ENCODE measurements at regions not wholly inside any gene's neighbourhood (a gene's known extent, or its start where the extent isn't known, plus 50 kb on each side); places are given as distances from the start of the nearest gene placed in this dataset.

GRCh38 chr13:80118506-80118905 lies 222.4 kb downstream of the SPRY2 start:
- Histone ChIP-seq H3K36me3 (replicated peaks in 1 of 2; ENCODE audit: insufficient read depth in 1 of 2, low read depth in 2 of 2) (no peaks in the 10 kb centered on the region), H3K27me3 (no peaks in the 10 kb centered on the region), H3K4me1 (peaks cover 3% of the 10 kb centered on the region), H3K27ac (no peak overlapping the region), H3K9me3 (no peaks in the 10 kb centered on the region), H3K4me3 (no peak overlapping the region)
- intact Hi-C loops (cut with DNase I) = no loop called here
- ATAC-seq (no peak), DNase-seq (no peak)
- TF ChIP-seq CTCF (IDR thresholded peaks at IDR 0.05) (no peak), POLR2A (IDR thresholded peaks at IDR 0.05) (no peak)
- 85 to 93% methylated on average over 1 of the region's 1 CpG for WGBS, 2 donors

DNA sequence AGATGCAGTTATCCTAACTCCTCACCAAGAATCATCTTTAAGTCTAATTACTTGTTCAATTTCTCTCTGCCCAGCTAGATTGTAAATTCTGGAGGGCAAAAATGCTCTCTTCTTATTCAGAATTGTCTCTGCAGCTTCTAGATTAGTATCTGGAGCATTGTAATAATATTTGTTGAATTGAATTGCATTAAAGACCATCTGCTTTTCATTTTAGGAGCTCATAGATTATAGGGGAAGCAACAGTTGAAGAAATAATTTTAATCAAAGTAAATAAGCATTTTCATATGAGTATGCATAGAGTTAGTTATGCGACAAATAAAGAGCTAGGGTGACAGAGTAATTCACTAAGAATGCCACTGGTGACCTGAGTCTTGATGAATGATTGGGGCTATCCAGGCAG lies 222.8 kb downstream of the SPRY2 start:
- 96 to 97% methylated on average over 1 of the region's 1 CpG for WGBS, 2 donors
- Histone ChIP-seq H3K4me3 (no peak overlapping the region), H3K27me3 (no peaks in the 10 kb centered on the region)

DNA sequence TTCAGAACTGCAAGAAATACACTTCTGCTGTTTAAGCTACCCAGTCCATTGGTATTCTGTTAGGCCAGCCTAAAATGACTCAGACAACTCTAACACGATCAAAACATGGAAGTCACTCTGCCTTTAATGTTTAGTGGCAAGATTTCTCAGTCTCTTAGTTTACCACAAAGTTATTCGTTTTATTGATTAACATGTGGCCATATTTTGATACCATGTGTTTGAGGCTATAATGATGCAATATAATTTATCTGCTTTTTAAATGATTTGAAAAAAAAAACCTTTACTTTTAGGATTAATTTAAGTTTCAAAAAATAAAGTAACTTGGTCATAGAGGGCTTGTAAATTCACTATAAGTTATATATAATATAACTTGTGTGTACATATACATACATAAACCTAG lies 223.4 kb downstream of the SPRY2 start:
- no peaks in the 10 kb centered on the region for H3K27me3 ChIP-seq
- ATAC-seq (no peak), DNase-seq (no peak)
- H3K36me3 ChIP-seq (replicated peaks in 1 of 2; ENCODE audit: insufficient read depth in 1 of 2, low read depth in 2 of 2) = no peaks in the 10 kb centered on the region
- peaks cover 3% of the 10 kb centered on the region for H3K4me1 ChIP-seq
- H3K9me3 ChIP-seq = no peaks in the 10 kb centered on the region
- no peak for TF ChIP-seq CTCF (IDR thresholded peaks at IDR 0.05)
- no peak for TF ChIP-seq POLR2A (IDR thresholded peaks at IDR 0.05)
- 55 to 72% methylated on average over 2 of the region's 2 CpGs for WGBS, 2 donors
- no peak overlapping the region for H3K4me3 ChIP-seq
- no peak overlapping the region for H3K27ac ChIP-seq
- intact Hi-C loops (cut with DNase I) = no loop called here

More for the DNA sequence above, 222.8 kb downstream of the SPRY2 start:
- DNase-seq (no peak), ATAC-seq (no peak)
- Histone ChIP-seq H3K9me3 (no peaks in the 10 kb centered on the region), H3K4me1 (peaks cover 3% of the 10 kb centered on the region), H3K36me3 (replicated peaks in 1 of 2; ENCODE audit: insufficient read depth in 1 of 2, low read depth in 2 of 2) (no peaks in the 10 kb centered on the region), H3K27ac (no peak overlapping the region)
- TF ChIP-seq CTCF (IDR thresholded peaks at IDR 0.05) = no peak
- no peak for TF ChIP-seq POLR2A (IDR thresholded peaks at IDR 0.05)
- intact Hi-C loops (cut with DNase I) = no loop called here

- TF ChIP-seq POLR2A (IDR thresholded peaks at IDR 0.05) = no peak
- no peak for TF ChIP-seq CTCF (IDR thresholded peaks at IDR 0.05)
- WGBS, 2 donors = 75 to 80% methylated on average over 3 of the region's 3 CpGs
- Histone ChIP-seq H3K36me3 (replicated peaks in 1 of 2; ENCODE audit: insufficient read depth in 1 of 2, low read depth in 2 of 2) (no peaks in the 10 kb centered on the region), H3K27ac (no peak overlapping the region), H3K27me3 (no peaks in the 10 kb centered on the region), H3K4me3 (no peak overlapping the region), H3K4me1 (peaks cover 3% of the 10 kb centered on the region), H3K9me3 (no peaks in the 10 kb centered on the region)
- no peak for ATAC-seq
- intact Hi-C loops (cut with DNase I) = no loop called here
- DNase-seq = no peak
Measured at GRCh38 chr13:80116107-80116506, 224.8 kb downstream of the SPRY2 start.

DNA sequence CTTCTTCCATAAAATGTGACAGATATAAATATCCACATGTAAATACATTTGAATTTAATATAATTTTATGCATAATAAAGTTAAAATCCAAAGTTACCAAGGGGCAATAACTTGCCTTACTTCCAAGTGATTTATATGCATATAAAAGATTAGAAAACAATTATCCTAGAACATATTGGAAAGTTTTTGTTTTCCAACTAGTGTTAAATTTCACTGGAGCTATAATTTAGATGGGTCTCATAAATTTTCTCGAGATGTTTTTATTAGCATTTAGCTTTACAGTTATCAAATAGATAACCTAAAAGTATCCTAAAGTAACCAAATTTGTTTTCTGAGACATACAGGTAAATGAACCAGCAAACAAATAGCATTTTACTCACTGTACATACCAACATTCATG lies 225.3 kb downstream of the SPRY2 start:
- no peak for ATAC-seq
- Histone ChIP-seq H3K27ac (no peak overlapping the region), H3K27me3 (no peaks in the 10 kb centered on the region), H3K4me1 (no peaks in the 10 kb centered on the region), H3K4me3 (no peak overlapping the region), H3K36me3 (replicated peaks in 1 of 2; ENCODE audit: insufficient read depth in 1 of 2, low read depth in 2 of 2) (no peaks in the 10 kb centered on the region), H3K9me3 (no peaks in the 10 kb centered on the region)
- TF ChIP-seq CTCF (IDR thresholded peaks at IDR 0.05) (no peak), POLR2A (IDR thresholded peaks at IDR 0.05) (no peak)
- intact Hi-C loops (cut with DNase I) = no loop called here
- 43 to 48% methylated on average over 1 of the region's 1 CpG for WGBS, 2 donors
- DNase-seq = no peak
